ENCODE measurements at regions not wholly inside any gene's neighbourhood (a gene's known extent, or its start where the extent isn't known, plus 50 kb on each side); places are given as distances from the start of the nearest gene placed in this dataset.

DNA sequence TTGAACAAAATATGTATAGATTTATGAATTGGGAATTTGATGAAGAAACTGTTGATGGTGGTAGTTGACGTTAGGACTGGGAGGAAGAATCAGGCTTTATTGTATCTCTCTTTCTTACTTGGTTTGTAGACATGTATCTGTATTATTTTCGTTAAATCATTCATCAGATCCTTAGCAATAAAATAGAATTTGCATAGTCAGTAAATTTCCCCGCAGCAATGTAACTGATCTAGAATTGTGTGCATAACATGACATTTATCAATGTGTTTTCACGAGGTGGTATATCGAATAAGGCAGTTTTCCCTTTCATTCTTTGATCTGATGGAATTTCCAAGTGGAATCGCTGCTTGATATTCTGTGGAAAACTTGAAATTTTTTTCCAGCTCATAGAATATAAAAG, 308.8 kb downstream of the SPRY1 start:
- H3K27ac ChIP-seq, result no peak overlapping the region
- TF ChIP-seq, protein P1, sequence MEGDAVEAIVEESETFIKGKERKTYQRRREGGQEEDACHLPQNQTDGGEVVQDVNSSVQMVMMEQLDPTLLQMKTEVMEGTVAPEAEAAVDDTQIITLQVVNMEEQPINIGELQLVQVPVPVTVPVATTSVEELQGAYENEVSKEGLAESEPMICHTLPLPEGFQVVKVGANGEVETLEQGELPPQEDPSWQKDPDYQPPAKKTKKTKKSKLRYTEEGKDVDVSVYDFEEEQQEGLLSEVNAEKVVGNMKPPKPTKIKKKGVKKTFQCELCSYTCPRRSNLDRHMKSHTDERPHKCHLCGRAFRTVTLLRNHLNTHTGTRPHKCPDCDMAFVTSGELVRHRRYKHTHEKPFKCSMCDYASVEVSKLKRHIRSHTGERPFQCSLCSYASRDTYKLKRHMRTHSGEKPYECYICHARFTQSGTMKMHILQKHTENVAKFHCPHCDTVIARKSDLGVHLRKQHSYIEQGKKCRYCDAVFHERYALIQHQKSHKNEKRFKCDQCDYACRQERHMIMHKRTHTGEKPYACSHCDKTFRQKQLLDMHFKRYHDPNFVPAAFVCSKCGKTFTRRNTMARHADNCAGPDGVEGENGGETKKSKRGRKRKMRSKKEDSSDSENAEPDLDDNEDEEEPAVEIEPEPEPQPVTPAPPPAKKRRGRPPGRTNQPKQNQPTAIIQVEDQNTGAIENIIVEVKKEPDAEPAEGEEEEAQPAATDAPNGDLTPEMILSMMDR (conservative IDR thresholded peaks at IDR 0.05), result no peak
- no peak for TF ChIP-seq ZFX (IDR thresholded peaks at IDR 0.05)

DNA sequence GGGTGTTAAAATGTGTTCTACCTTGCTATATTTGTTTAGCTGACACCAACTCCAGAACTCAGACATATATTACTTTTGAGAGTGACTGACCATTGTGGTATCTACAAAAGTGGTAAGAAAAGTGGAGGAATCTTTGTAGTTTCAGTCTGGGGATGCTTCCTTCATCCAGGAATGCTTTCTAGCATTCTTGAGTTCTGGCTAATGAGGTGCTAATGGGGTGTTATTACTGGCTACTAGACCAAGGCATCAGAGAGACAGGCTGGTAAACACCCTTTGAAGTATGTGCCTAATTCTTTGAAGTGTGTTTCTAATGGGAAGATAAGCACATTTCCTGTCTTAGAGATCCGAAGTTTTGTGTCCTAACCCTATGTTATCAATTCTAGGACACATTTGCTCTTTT, 310.4 kb downstream of the SPRY1 start:
- TF ChIP-seq ZFX (IDR thresholded peaks at IDR 0.05), result no peak
- TF ChIP-seq, protein P1 (conservative IDR thresholded peaks at IDR 0.05), result no peak
- H3K27ac ChIP-seq, result no peak overlapping the region

DNA sequence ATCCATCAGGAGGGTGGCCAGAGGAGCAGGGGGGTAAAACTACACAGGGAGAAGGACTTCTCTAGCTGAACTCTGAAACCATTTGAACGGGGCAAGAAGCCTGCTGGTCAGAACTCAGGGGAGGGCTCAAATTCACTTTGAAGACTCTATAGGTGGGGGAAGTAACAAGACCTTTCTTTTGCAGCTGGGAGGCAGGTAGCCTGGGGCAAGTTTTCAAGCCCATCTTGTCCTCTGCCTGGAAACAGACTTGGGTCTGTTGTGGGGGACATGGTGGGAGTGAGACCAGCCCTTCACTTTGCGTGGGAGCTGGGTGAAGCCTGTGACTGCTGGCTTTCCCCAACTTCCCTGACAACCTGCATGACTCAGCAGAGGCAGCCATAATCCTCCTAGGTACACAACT, 312.3 kb downstream of the SPRY1 start:
- no peak for TF ChIP-seq ZFX (IDR thresholded peaks at IDR 0.05)
- TF ChIP-seq, protein P1 (conservative IDR thresholded peaks at IDR 0.05), result no peak
- no peak overlapping the region for H3K27ac ChIP-seq

- TF ChIP-seq, protein P1 (conservative IDR thresholded peaks at IDR 0.05), result no peak
- TF ChIP-seq ZFX (IDR thresholded peaks at IDR 0.05), result no peak
- H3K27ac ChIP-seq, result no peak overlapping the region
Measured at GRCh38 chr4:123709336-123709735, 312.7 kb downstream of the SPRY1 start.

DNA sequence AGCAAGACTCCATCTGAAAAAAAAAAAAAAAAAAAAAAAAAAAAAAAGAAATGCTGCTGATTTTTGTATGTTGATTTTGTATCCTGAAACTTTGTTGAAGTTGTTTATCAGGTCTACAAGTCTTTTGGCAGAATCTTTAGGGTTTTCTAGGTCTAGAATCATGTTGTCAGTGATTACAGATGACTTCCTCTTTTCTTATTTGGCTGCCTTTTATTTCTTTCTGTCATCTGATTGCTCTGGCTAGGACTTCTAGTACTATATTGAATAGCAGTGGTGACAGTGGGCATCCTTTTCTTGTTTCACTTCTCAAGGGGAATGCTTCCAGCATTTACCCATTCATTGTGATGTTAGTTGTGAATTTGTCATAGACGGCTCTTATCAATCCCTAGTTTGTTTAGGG, 334.4 kb downstream of the SPRY1 start:
- H3K27ac ChIP-seq, result no peak overlapping the region
- no peak for TF ChIP-seq ZFX (IDR thresholded peaks at IDR 0.05)
- TF ChIP-seq, protein P1 (conservative IDR thresholded peaks at IDR 0.05), result no peak

GRCh38 chr4:123737156-123737555, 340.6 kb downstream of the SPRY1 start:
- TF ChIP-seq ZFX (IDR thresholded peaks at IDR 0.05), result no peak
- TF ChIP-seq, protein P1 (conservative IDR thresholded peaks at IDR 0.05), result no peak

DNA sequence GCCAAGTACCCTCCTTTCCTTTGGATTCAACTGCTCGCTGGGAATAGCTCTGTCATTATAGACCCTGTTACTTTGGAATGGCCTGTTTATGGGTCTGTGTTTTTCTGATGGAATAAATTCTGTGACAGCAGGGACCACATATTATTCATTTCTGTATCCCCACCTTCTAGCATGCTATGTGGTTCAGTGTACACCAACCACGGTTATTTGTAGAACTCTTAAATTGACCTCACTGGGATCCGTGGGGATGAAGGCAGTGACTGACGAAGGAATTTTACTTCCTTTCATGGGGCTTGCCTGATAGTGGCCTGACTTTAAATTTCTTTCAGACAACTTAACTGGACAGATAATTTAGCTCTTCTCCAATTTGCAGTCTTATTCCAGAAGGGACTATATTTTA, 343.2 kb downstream of the SPRY1 start:
- H3K27ac ChIP-seq, result no peak overlapping the region
- no peak for TF ChIP-seq ZFX (IDR thresholded peaks at IDR 0.05)
- TF ChIP-seq, protein P1 (conservative IDR thresholded peaks at IDR 0.05), result no peak

More at GRCh38 chr4:123737156-123737555, 340.6 kb downstream of the SPRY1 start:
- no peak overlapping the region for H3K27ac ChIP-seq
